HEK293 (cell line): ENCODE measurements at regions not wholly inside any gene's neighbourhood (a gene's known extent, or its start where the extent isn't known, plus 50 kb on each side); places are given as distances from the start of the nearest gene placed in this dataset.

Source experiments
- CTCF ChIA-PET: fragments of 350-600 bp; formaldehyde crosslinking; extraction: SDS; loops from one replicate; lab custom pipeline; 2021; ENCODE audit warnings: antibody characterized with exemption; lab: Yijun Ruan, JAX
- POLR2A ChIA-PET: fragments of 300-600 bp; formaldehyde crosslinking; extraction: SDS; loops from one replicate; lab custom pipeline; 2020; ENCODE audit warnings: antibody characterized with exemption, inconsistent platforms; lab: Yijun Ruan, JAX
- H3K27ac ChIP-seq: fragments of 200-500 bp; sonication (Bioruptor generic); 2 replicates; pipeline ENCODE4 v1.5.1; 2014; ENCODE audit warnings: low read depth, low read length, control low read depth, inconsistent platforms; ENCODE audit errors: extremely low read depth
- H3K36me3 ChIP-seq, 2 experiments: fragments of 200-500 bp in 1 of 2; sonication (Bioruptor generic) in 1 of 2; 1 replicate in 1 of 2; 2 replicates in 1 of 2; pipeline ENCODE4 v1.5.1; 2014 to 2017; ENCODE audit warnings: inconsistent platforms in 2 of 2, low read length in 2 of 2; ENCODE audit not compliant: control insufficient read depth in 2 of 2, insufficient read depth in 1 of 2
- H3K4me1 ChIP-seq: fragments of 200-500 bp; sonication (Bioruptor generic); 2 replicates; pipeline ENCODE4 v1.5.1; 2014; ENCODE audit warnings: mild to moderate bottlenecking, low read length, inconsistent platforms; ENCODE audit not compliant: control insufficient read depth, insufficient read depth
- H3K4me3 ChIP-seq: 2 replicates; pipeline ENCODE4 v1.5.1; 2011; ENCODE audit warnings: low read depth, mild to moderate bottlenecking, control low read depth, low read length, moderate library complexity
- H3K9me3 ChIP-seq: fragments of 200-500 bp; sonication (Bioruptor generic); 2 replicates; pipeline ENCODE4 v1.5.1; 2014; ENCODE audit warnings: low read depth, low read length, inconsistent platforms; ENCODE audit not compliant: control insufficient read depth, insufficient read depth
- IKZF3 ChIP-seq: fragments of 450-650 bp; IDR thresholded peaks from 2 replicates; pipeline ENCODE4 v1.5.0; 2018; ENCODE audit warnings: missing biosample characterization, mild to moderate bottlenecking, missing genetic modification characterization, moderate library complexity
- ZBTB7A ChIP-seq: fragments of 450-650 bp; formaldehyde crosslinking; IDR thresholded peaks from 2 replicates; pipeline ENCODE4 v1.5.1; 2016; ENCODE audit warnings: low read depth, missing biosample characterization, missing genetic modification characterization
- ZIC2 ChIP-seq: fragments of 450-650 bp; formaldehyde crosslinking; IDR thresholded peaks from 2 replicates; pipeline ENCODE4 v1.5.1; 2016; ENCODE audit warnings: missing biosample characterization, missing genetic modification characterization
- ZNF10 ChIP-seq: fragments of 450-650 bp; formaldehyde crosslinking; IDR thresholded peaks from 2 replicates; pipeline ENCODE4 v1.5.1; 2017; ENCODE audit warnings: missing biosample characterization, missing genetic modification characterization
- ZNF133 ChIP-seq: fragments of 450-650 bp; formaldehyde crosslinking; IDR thresholded peaks from 2 replicates; pipeline ENCODE4 v1.5.1; 2016; ENCODE audit warnings: missing biosample characterization, missing genetic modification characterization
- ZNF140 ChIP-seq: fragments of 450-650 bp; formaldehyde crosslinking; IDR thresholded peaks from 2 replicates; pipeline ENCODE4 v1.5.1; 2016; ENCODE audit warnings: missing biosample characterization, missing genetic modification characterization
- ZNF157 ChIP-seq: fragments of 450-650 bp; formaldehyde crosslinking; IDR thresholded peaks from 2 replicates; pipeline ENCODE4 v1.5.1; 2016; ENCODE audit warnings: missing biosample characterization, missing genetic modification characterization
- ZNF174 ChIP-seq: fragments of 450-650 bp; formaldehyde crosslinking; IDR thresholded peaks from 2 replicates; pipeline ENCODE4 v1.5.0; 2017; ENCODE audit warnings: missing biosample characterization, mild to moderate bottlenecking, missing genetic modification characterization
- ZNF175 ChIP-seq: fragments of 450-650 bp; formaldehyde crosslinking; IDR thresholded peaks from 2 replicates; pipeline ENCODE4 v1.5.1; 2016; ENCODE audit warnings: missing biosample characterization, missing genetic modification characterization
- ZNF202 ChIP-seq: fragments of 450-650 bp; formaldehyde crosslinking; IDR thresholded peaks from 2 replicates; pipeline ENCODE4 v1.5.1; 2016; ENCODE audit warnings: missing biosample characterization, missing genetic modification characterization, borderline replicate concordance
- ZNF350 ChIP-seq: fragments of 450-650 bp; formaldehyde crosslinking; IDR thresholded peaks from 2 replicates; pipeline ENCODE4 v1.5.0; 2017; ENCODE audit warnings: missing biosample characterization, mild to moderate bottlenecking, missing genetic modification characterization
- ZNF426 ChIP-seq: fragments of 450-650 bp; formaldehyde crosslinking; IDR thresholded peaks from 2 replicates; pipeline ENCODE4 v1.5.1; 2017; ENCODE audit warnings: missing biosample characterization, missing genetic modification characterization, mild to moderate bottlenecking, inconsistent platforms, moderate library complexity
- ZNF433 ChIP-seq: fragments of 450-650 bp; formaldehyde crosslinking; IDR thresholded peaks from 2 replicates; pipeline ENCODE4 v1.5.1; 2016; ENCODE audit warnings: missing biosample characterization, missing genetic modification characterization, low read depth
- ZNF514 ChIP-seq: fragments of 450-650 bp; formaldehyde crosslinking; IDR thresholded peaks from 2 replicates; pipeline ENCODE4 v1.5.1; 2016; ENCODE audit warnings: missing biosample characterization, missing genetic modification characterization
- ZNF521 ChIP-seq: fragments of 450-650 bp; formaldehyde crosslinking; IDR thresholded peaks from 2 replicates; pipeline ENCODE4 v1.5.1; 2017; ENCODE audit warnings: missing biosample characterization, mild to moderate bottlenecking, missing genetic modification characterization
- ZNF549 ChIP-seq: fragments of 450-650 bp; IDR thresholded peaks from 2 replicates; pipeline ENCODE4 v1.5.1; 2018; ENCODE audit warnings: missing biosample characterization, missing genetic modification characterization, mild to moderate bottlenecking, inconsistent platforms, moderate library complexity
- ZNF585B ChIP-seq: fragments of 450-650 bp; formaldehyde crosslinking; IDR thresholded peaks from 2 replicates; pipeline ENCODE4 v1.5.1; 2016; ENCODE audit warnings: missing biosample characterization, missing genetic modification characterization
- ZNF621 ChIP-seq: fragments of 450-650 bp; formaldehyde crosslinking; IDR thresholded peaks from 2 replicates; pipeline ENCODE4 v1.5.1; 2017; ENCODE audit warnings: missing biosample characterization, missing genetic modification characterization
- ZNF664 ChIP-seq: fragments of 450-650 bp; formaldehyde crosslinking; IDR thresholded peaks from 2 replicates; pipeline ENCODE4 v1.5.1; 2016; ENCODE audit warnings: missing biosample characterization, missing genetic modification characterization
- TF ChIP-seq, protein P1 (sequence below): fragments of 450-650 bp; formaldehyde crosslinking; IDR thresholded peaks from 2 replicates; pipeline ENCODE4 v1.5.1; 2016; ENCODE audit warnings: missing biosample characterization, missing genetic modification characterization, borderline replicate concordance
- TF ChIP-seq, protein P2 (sequence below): fragments of 450-650 bp; formaldehyde crosslinking; IDR thresholded peaks from 2 replicates; pipeline ENCODE4 v1.5.1; 2016; ENCODE audit warnings: missing biosample characterization, missing genetic modification characterization
- TF ChIP-seq, protein P3 (sequence below): fragments of 450-650 bp; formaldehyde crosslinking; IDR thresholded peaks from 2 replicates; pipeline ENCODE4 v1.5.1; 2016; ENCODE audit warnings: missing biosample characterization, missing genetic modification characterization

DNA sequence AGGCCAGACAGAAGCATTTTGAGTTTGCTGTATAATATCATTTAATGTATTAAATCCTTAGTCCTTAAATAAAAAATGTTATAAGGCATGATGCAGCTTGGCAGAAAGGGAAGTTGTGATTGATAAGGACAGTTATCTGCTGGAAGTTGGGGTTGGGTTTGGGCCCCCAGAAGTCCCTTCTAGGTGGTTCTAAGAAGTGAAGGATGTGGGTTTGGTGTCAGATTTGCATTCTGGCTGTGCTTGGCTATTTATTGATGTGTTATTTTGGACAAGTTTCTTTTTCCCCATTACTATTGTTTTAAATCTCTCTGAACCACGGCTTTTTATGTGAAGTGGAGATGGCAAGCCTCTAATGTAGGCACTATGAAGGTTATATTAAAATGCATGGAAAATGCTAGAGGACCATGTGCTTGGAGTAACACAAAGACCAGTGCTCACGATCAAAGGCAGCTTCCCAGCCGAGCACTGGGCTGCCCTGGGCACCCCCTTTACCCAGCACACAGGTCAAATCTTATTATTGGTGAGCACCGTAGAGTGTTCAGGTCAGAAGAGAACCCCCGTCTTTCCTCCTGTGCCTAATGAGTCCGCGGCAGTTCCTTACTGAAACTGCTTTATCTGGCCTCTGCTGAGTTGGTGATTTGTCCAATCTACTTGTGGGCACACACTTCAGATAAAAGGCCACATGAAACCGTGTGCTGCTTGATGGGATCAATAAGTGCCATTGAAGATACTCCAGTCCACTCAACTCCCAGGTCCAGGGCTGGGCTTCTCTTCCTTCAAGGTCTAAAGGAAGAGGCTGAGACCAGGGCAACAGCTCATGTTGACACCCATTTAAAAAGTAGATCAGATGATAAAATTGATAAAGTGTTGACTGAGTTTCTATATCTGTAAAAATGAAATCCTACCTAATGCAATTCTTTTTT is 212.0 kb downstream of the PRDM2 start (continued):
- TF ChIP-seq, protein P1, sequence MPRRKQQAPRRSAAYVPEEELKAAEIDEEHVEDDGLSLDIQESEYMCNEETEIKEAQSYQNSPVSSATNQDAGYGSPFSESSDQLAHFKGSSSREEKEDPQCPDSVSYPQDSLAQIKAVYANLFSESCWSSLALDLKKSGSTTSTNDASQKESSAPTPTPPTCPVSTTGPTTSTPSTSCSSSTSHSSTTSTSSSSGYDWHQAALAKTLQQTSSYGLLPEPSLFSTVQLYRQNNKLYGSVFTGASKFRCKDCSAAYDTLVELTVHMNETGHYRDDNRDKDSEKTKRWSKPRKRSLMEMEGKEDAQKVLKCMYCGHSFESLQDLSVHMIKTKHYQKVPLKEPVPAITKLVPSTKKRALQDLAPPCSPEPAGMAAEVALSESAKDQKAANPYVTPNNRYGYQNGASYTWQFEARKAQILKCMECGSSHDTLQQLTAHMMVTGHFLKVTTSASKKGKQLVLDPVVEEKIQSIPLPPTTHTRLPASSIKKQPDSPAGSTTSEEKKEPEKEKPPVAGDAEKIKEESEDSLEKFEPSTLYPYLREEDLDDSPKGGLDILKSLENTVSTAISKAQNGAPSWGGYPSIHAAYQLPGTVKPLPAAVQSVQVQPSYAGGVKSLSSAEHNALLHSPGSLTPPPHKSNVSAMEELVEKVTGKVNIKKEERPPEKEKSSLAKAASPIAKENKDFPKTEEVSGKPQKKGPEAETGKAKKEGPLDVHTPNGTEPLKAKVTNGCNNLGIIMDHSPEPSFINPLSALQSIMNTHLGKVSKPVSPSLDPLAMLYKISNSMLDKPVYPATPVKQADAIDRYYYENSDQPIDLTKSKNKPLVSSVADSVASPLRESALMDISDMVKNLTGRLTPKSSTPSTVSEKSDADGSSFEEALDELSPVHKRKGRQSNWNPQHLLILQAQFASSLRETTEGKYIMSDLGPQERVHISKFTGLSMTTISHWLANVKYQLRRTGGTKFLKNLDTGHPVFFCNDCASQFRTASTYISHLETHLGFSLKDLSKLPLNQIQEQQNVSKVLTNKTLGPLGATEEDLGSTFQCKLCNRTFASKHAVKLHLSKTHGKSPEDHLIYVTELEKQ (tag by site-specific recombination) = no peak
- no peak for TF ChIP-seq ZNF433 (tag by site-specific recombination)
- TF ChIP-seq ZNF175 (tag by site-specific recombination) = no peak
- no peak for TF ChIP-seq ZNF10
- TF ChIP-seq ZNF521 (tag by site-specific recombination) = no peak
- no peak for TF ChIP-seq ZNF426 (tag by site-specific recombination)
- TF ChIP-seq, protein P2, sequence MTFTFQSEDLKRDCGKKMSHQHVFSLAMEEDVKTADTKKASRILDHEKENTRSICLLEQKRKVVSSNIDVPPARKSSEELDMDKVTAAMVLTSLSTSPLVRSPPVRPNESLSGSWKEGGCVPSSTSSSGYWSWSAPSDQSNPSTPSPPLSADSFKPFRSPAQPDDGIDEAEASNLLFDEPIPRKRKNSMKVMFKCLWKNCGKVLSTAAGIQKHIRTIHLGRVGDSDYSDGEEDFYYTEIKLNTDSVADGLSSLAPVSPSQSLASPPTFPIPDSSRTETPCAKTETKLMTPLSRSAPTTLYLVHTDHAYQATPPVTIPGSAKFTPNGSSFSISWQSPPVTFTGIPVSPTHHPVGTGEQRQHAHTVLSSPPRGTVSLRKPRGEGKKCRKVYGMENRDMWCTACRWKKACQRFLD = no peak
- TF ChIP-seq ZNF549 (tag by site-specific recombination) = no peak

DNA sequence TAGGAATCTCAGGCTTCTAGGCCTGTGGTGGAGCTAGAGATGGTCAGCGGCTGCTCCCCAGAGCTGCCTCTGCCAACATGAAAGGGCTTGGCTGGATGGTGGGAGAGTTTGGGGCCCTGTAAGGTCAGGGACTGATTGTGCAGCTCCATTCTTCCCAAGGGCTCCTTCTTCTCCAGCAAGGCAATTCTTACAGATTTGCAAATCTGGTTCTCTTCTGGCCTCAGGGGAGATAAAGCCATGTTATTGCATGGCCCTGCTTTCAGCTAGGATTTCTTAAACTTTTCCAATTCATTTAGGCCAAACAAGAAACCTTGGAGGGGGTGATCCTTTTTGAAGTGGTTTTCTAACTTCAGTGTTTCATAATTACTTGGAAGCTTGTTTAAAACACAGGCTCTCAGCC is 213.4 kb downstream of the PRDM2 start:
- Histone ChIP-seq H3K36me3 (no peaks in the 10 kb centered on the region), H3K9me3 (no peaks in the 10 kb centered on the region), H3K4me3 (no peak overlapping the region), H3K4me1 (no peaks in the 10 kb centered on the region), H3K27ac (no peak overlapping the region)
- CTCF ChIA-PET = interaction anchor here (1.2 kb wide), 1 partner anchor 46 kb away, joined by 3 read pairs; no protein-coding TSS in a partner anchor
- TF ChIP-seq ZNF664 (tag by site-specific recombination) (no peak), IKZF3 (tag by site-specific recombination) (no peak), ZNF621 (tag by site-specific recombination) (no peak), ZNF174 (tag by site-specific recombination) (no peak), ZNF157 (tag by site-specific recombination) (no peak), ZIC2 (tag by site-specific recombination) (no peak), ZNF140 (no peak), ZNF585B (no peak), ZBTB7A (tag by site-specific recombination) (no peak), ZNF202 (tag by site-specific recombination) (no peak), ZNF350 (tag by site-specific recombination) (no peak), ZNF514 (tag by site-specific recombination) (no peak), ZNF133 (tag by site-specific recombination) (no peak)
- TF ChIP-seq, protein P3, sequence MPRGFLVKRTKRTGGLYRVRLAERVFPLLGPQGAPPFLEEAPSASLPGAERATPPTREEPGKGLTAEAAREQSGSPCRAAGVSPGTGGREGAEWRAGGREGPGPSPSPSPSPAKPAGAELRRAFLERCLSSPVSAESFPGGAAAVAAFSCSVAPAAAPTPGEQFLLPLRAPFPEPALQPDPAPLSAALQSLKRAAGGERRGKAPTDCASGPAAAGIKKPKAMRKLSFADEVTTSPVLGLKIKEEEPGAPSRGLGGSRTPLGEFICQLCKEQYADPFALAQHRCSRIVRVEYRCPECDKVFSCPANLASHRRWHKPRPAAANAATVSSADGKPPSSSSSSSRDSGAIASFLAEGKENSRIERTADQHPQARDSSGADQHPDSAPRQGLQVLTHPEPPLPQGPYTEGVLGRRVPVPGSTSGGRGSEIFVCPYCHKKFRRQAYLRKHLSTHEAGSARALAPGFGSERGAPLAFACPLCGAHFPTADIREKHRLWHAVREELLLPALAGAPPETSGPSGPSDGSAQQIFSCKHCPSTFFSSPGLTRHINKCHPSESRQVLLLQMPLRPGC (tag by site-specific recombination) = no peak
- POLR2A ChIA-PET = no interaction called here
